HepG2 (cell line): ENCODE measurements at regions not wholly inside any gene's neighbourhood (a gene's known extent, or its start where the extent isn't known, plus 50 kb on each side); places are given as distances from the start of the nearest gene placed in this dataset.

Experiments
- CCAR2 ChIP-seq: fragments of 200-400 bp; formaldehyde crosslinking; optimal IDR thresholded peaks from 2 replicates; pipeline ENCODE3; 2018; ENCODE audit warnings: low read depth, mild to moderate bottlenecking, low read length, moderate library complexity
- ETV6 ChIP-seq: sonication (generic); formaldehyde crosslinking; conservative IDR thresholded peaks from 2 replicates; pipeline ENCODE4 v1.4.0; 2020; ENCODE audit warnings: missing genetic modification reagents
- FOXO1 ChIP-seq: sonication (generic); formaldehyde crosslinking; IDR thresholded peaks from 2 replicates; pipeline ENCODE4 v1.4.0; 2020; ENCODE audit warnings: missing genetic modification reagents
- GMEB2 ChIP-seq: IDR thresholded peaks from 2 replicates; pipeline ENCODE4 v1.6.1; 2016; ENCODE audit warnings: missing biosample characterization, missing genetic modification reagents, low read depth
- MAX ChIP-seq: IDR thresholded peaks from 2 replicates; pipeline ENCODE4 v1.6.1; 2012; ENCODE audit warnings: inconsistent platforms
- MED1 ChIP-seq: sonication (generic); formaldehyde crosslinking; IDR thresholded peaks from 2 replicates; pipeline ENCODE4 v1.4.0; 2020; ENCODE audit warnings: missing genetic modification reagents
- RAD21 ChIP-seq: fragments of 450-650 bp; formaldehyde crosslinking; IDR thresholded peaks from 2 replicates; pipeline ENCODE4 v1.5.0; 2020; ENCODE audit warnings: mild to moderate bottlenecking
- RBFOX2 ChIP-seq: fragments of 200-400 bp; formaldehyde crosslinking; IDR thresholded peaks from 2 replicates; pipeline ENCODE4 v1.6.1; 2017; ENCODE audit warnings: low read depth, mild to moderate bottlenecking, low read length
- RCOR2 ChIP-seq: IDR thresholded peaks from 2 replicates; pipeline ENCODE4 v1.6.1; 2016; ENCODE audit warnings: missing biosample characterization, missing genetic modification reagents
- SP5 ChIP-seq: IDR thresholded peaks from 2 replicates; pipeline ENCODE4 v1.6.1; 2016; ENCODE audit warnings: low read depth, borderline replicate concordance
- TFDP2 ChIP-seq: sonication (generic); formaldehyde crosslinking; IDR thresholded peaks from 2 replicates; pipeline ENCODE4 v1.4.0; 2020; ENCODE audit warnings: missing genetic modification reagents
- ZNF691 ChIP-seq: sonication (generic); formaldehyde crosslinking; IDR thresholded peaks from 2 replicates; pipeline ENCODE4 v1.4.0; 2020; ENCODE audit warnings: missing genetic modification reagents, low read depth, mild to moderate bottlenecking, borderline replicate concordance
- ZNF879 ChIP-seq: sonication (generic); formaldehyde crosslinking; IDR thresholded peaks from 2 replicates; pipeline ENCODE4 v1.8.1; 2023; ENCODE audit warnings: missing genetic modification reagents
- ZSCAN21 ChIP-seq: sonication (generic); formaldehyde crosslinking; IDR thresholded peaks from 2 replicates; pipeline ENCODE4 v1.8.0; 2022; ENCODE audit warnings: mild to moderate bottlenecking, missing genetic modification reagents, moderate library complexity, borderline replicate concordance
- TF ChIP-seq, protein P1 (sequence below): IDR thresholded peaks from 2 replicates; pipeline ENCODE4 v1.6.1; 2016; ENCODE audit warnings: mild to moderate bottlenecking

DNA sequence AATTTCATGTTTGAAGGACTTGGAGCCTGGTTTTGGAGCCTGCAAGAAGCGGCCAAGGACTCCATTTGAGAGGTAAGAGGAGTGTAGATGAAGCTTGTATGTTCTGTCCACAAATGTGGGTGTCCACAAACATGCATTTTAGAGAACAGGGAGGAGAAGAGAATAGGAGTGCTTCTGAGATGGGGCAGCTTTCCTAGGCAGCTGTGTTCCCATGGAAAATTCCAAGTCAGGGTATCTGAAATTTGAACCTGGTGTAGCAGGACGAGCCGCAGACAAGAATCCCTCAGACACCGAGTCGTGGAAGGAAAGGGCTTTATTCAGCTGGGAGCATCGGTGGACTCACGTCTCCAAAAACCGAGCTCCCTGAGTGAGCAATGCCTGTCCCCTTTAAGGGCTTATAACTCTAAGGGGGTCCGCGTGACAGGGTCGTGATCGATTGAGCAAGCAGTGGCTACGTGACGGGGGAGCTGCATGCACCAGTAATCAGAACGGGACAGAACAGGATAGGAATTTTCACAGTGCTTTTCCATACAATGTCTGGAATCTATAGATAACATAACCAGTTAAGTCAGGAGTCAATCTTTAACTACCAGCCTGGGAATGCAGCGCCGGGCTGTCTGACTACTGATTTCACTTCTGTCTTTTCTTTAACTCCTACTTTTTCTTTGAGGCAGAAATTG is 71.4 kb upstream of the WDR72 start (continued):
- TF ChIP-seq RAD21 (0 out of 2 replicates have a peak, but pooled peaks have one; percentile 13), RBFOX2 (peak; percentile 76), SP5 (CRISPR knock-in tag) (no peak), MAX (peak; percentile 70; the same call in 1 of the 2 replicates), TFDP2 (CRISPR knock-in tag) (0 out of 2 replicates have a peak, but pooled peaks have one; percentile 19), MED1 (CRISPR knock-in tag) (peak; percentile 98), FOXO1 (CRISPR knock-in tag) (peak; percentile 15; the same call in 1 of the 2 replicates), ETV6 (CRISPR knock-in tag) (no peak), ZNF691 (peak; percentile 20; the same call in 1 of the 2 replicates), CCAR2 (no peak), GMEB2 (no peak), ZSCAN21 (peak; percentile 57; the same call in 1 of the 2 replicates), ZNF879 (CRISPR knock-in tag) (no peak), RCOR2 (CRISPR knock-in tag) (peak; percentile 40; the same call in 1 of the 2 replicates)
- TF ChIP-seq, protein P1, sequence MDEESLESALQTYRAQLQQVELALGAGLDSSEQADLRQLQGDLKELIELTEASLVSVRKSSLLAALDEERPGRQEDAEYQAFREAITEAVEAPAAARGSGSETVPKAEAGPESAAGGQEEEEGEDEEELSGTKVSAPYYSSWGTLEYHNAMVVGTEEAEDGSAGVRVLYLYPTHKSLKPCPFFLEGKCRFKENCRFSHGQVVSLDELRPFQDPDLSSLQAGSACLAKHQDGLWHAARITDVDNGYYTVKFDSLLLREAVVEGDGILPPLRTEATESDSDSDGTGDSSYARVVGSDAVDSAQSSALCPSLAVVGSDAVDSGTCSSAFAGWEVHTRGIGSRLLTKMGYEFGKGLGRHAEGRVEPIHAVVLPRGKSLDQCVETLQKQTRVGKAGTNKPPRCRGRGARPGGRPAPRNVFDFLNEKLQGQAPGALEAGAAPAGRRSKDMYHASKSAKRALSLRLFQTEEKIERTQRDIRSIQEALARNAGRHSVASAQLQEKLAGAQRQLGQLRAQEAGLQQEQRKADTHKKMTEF (CRISPR knock-in tag) = peak; percentile 78
